ENCODE measurements at regions not wholly inside any gene's neighbourhood (a gene's known extent, or its start where the extent isn't known, plus 50 kb on each side); places are given as distances from the start of the nearest gene placed in this dataset.

- TF ChIP-seq CTCF (IDR thresholded peaks at IDR 0.05) (no peak), POLR2A (IDR thresholded peaks at IDR 0.05) (no peak)
These were observed 53.2 kb upstream of the CEP162 start for GRCh38 chr6:84280639-84281038.
